ENCODE measurements at regions not wholly inside any gene's neighbourhood (a gene's known extent, or its start where the extent isn't known, plus 50 kb on each side); places are given as distances from the start of the nearest gene placed in this dataset.
A peak's percentile ranks its signal among the peaks of the same experiment; 100 is the strongest.
"Not testable (repeated sequence)": the region's sequence is repeated elsewhere in the genome, so short reads cannot be mapped to it uniquely, and the experiment has no call there.

DNA sequence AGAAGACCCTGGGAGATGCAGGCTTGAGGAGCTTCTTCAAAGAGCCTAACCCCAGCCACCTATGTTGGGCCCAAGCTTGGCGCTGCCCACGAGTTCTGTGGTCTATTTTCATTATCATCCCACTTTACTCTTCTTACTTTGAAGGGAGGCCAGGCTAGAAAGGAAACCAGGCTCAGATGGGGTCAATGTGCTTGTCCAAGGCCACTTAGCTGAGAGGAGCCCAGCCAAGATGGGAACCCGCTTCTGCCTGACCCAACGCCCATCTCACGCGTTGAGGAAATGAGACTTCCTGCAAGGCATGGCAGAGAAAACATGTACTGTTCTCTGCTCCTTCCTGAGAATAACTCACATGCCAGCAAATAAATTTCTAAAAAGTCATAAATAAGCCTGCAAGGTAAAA is 486.3 kb upstream of the PROK2 start:
- intact Hi-C loops (cut with DNase I), result no loop called here
- Histone ChIP-seq H3K4me3 (no peak overlapping the region), H3K9me3 (no peaks in the 10 kb centered on the region), H3K4me1 (peaks cover 0 to 30% (median 15%) of the 10 kb centered on the region in 4 donors), H3K36me3 (no peaks in the 10 kb centered on the region), H3K27ac (peak overlapping the region in 1 of 3 donors; percentile 79), H3K27me3 (no peaks in the 10 kb centered on the region)
- DNase-seq, result peak in 2 of 3 donors; percentile 54
- no peak for TF ChIP-seq POLR2A (IDR thresholded peaks at IDR 0.05)
- TF ChIP-seq, protein P1, sequence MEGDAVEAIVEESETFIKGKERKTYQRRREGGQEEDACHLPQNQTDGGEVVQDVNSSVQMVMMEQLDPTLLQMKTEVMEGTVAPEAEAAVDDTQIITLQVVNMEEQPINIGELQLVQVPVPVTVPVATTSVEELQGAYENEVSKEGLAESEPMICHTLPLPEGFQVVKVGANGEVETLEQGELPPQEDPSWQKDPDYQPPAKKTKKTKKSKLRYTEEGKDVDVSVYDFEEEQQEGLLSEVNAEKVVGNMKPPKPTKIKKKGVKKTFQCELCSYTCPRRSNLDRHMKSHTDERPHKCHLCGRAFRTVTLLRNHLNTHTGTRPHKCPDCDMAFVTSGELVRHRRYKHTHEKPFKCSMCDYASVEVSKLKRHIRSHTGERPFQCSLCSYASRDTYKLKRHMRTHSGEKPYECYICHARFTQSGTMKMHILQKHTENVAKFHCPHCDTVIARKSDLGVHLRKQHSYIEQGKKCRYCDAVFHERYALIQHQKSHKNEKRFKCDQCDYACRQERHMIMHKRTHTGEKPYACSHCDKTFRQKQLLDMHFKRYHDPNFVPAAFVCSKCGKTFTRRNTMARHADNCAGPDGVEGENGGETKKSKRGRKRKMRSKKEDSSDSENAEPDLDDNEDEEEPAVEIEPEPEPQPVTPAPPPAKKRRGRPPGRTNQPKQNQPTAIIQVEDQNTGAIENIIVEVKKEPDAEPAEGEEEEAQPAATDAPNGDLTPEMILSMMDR (IDR thresholded peaks at IDR 0.05), result no peak
- peak; percentile 11 to 41 (median 32) for ATAC-seq
- 40% methylated on average over 6 of the region's 6 CpGs for WGBS (ENCODE audit: insufficient coverage, low coverage, low lambda C conversion rate, missing lambda C conversion rate)

DNA sequence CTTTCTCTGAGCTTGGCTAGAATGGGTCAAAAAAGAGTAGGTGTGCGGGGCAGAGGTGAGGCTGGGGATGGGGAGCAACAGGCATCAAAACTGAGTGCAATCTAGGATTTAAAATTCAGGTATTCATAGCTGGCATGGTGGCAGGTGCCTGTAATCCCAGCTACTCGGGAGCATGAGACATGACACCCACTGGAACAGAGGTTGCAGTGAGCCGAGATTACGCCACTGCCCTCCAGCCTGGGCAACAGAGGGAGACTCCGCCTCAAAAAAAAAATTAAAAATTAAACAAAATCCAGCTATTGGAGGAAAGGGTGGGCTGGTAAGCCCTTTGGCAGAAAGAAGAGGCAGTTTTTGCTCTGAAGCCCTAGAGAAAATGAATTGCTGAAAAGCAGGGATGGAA is 485.8 kb upstream of the PROK2 start:
- peak overlapping the region; percentile 56 to 83 (median 79) for H3K27ac ChIP-seq
- H3K36me3 ChIP-seq, result no peaks in the 10 kb centered on the region
- peaks cover 0 to 30% (median 15%) of the 10 kb centered on the region in 4 donors for H3K4me1 ChIP-seq
- no peaks in the 10 kb centered on the region for H3K27me3 ChIP-seq
- no peaks in the 10 kb centered on the region for H3K9me3 ChIP-seq
- DNase-seq (peak; percentile 53 to 71 (median 69)), ATAC-seq (peak; percentile 65 to 74 (median 68))
- WGBS (ENCODE audit: insufficient coverage, low coverage, low lambda C conversion rate, missing lambda C conversion rate), result 30% methylated on average over 5 of the region's 5 CpGs
- no peak for TF ChIP-seq POLR2A (IDR thresholded peaks at IDR 0.05)
- TF ChIP-seq, protein P1 (IDR thresholded peaks at IDR 0.05), result no peak
- intact Hi-C loops (cut with DNase I), result no loop called here
- H3K4me3 ChIP-seq, result no peak overlapping the region

DNA sequence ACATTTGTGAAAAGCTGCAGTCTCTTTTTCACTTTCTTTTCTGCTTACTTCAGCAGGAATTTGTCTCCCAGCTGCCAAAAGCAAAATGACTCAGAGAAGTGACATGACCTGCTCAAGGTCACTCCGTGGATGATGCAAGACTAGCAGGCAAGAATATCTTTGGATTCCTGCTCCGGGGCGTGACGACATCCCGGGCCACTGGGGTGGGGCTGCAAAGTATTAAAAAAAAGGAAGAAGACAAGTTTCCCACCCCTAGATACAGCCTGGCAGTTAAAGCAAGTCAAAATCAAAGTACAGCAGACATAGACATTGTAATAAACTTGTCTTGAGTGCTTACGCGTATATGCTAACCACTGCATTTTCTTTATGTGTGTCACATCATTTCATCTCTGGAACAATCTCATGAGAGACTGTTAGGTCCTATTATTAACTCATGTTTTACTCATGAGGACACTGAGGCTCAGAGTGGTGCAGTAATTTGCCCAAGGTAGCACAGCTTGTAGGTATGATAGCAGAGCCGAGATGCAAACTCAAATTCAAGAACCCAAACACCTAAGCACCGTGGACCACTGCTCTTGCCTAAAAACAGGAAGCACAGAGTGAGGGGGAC is 485.2 kb upstream of the PROK2 start:
- H3K4me1 ChIP-seq, result peaks cover 0 to 29% (median 15%) of the 10 kb centered on the region in 4 donors
- peak overlapping the region; percentile 56 to 83 (median 79) for H3K27ac ChIP-seq
- TF ChIP-seq, protein P1 (IDR thresholded peaks at IDR 0.05), result no peak
- TF ChIP-seq POLR2A (IDR thresholded peaks at IDR 0.05), result no peak
- ATAC-seq (peak; percentile 78 to 89 (median 84)), DNase-seq (peak; percentile 91 to 95 (median 92))
- intact Hi-C loops (cut with DNase I), result no loop called here
- WGBS (ENCODE audit: insufficient coverage, low coverage, low lambda C conversion rate, missing lambda C conversion rate), result 21% methylated on average over 9 of the region's 9 CpGs
- H3K27me3 ChIP-seq, result no peaks in the 10 kb centered on the region
- no peaks in the 10 kb centered on the region for H3K36me3 ChIP-seq
- H3K9me3 ChIP-seq, result no peaks in the 10 kb centered on the region
- no peak overlapping the region for H3K4me3 ChIP-seq

DNA sequence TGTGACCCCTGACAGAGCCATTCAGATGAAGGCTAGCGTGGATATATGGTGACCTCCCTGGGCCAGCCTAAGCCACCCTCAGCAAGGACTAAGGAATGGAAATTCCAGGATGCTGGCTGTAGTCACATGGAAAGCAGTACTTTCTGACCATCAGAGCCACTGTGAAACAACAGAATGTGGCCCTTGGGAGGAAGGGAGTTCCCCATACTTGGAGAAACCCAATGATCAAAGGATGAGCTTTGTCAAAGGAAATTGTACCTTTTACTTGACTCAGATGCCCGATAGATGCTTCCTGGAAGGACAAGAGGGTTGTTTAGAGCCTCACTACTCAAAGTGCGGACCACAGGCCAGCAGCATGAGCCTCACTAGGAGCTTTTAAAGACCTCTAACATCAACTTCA is 484.5 kb upstream of the PROK2 start:
- H3K36me3 ChIP-seq, result no peaks in the 10 kb centered on the region
- intact Hi-C loops (cut with DNase I), result no loop called here
- TF ChIP-seq, protein P1 (IDR thresholded peaks at IDR 0.05), result no peak
- TF ChIP-seq POLR2A (IDR thresholded peaks at IDR 0.05), result no peak
- DNase-seq (no peak), ATAC-seq (peak in 1 of 4 donors; percentile 1)
- H3K4me3 ChIP-seq, result no peak overlapping the region
- WGBS (ENCODE audit: insufficient coverage, low coverage, low lambda C conversion rate, missing lambda C conversion rate), result 86% methylated on average over 2 of the region's 3 CpGs
- peak overlapping the region; percentile 44 to 83 (median 79) for H3K27ac ChIP-seq
- H3K9me3 ChIP-seq, result no peaks in the 10 kb centered on the region
- no peaks in the 10 kb centered on the region for H3K27me3 ChIP-seq
- H3K4me1 ChIP-seq, result peaks cover 0 to 22% (median 13%) of the 10 kb centered on the region in 4 donors

DNA sequence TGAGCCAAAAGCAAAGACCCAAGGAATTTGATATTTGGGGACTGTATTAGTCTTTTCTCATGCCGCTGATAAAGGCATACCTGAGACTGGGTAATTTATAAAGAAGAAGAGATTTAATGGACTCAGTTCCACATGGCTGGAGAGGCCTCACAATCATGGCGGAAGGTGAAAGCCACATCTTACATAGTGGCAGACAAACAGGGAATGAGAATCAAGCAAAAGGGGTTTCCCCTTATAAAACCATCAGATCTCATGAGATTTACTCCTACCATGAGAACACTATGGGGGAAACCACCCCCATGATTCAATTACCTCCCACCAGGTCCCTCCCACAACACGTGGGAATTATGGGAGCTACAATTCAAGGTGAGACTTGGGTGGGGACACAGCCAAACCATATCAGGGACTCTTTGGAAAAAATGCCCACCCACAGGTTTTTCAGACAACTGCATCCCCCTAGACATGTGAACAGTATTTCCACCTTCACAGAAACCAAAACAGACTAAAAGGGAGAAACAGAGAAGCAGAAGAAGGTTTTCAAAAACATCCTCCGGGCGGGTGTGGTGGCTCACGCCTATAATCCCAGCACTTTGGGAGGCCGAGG is 482.1 kb upstream of the PROK2 start:
- 89% methylated on average over 6 of the region's 7 CpGs for WGBS (ENCODE audit: insufficient coverage, low coverage, low lambda C conversion rate, missing lambda C conversion rate)
- H3K27me3 ChIP-seq, H3K4me3 ChIP-seq: not testable (repeated sequence)

More for the DNA sequence above, 482.1 kb upstream of the PROK2 start:
- H3K4me1 ChIP-seq, result peaks cover 0 to 29% (median 16%) of the 10 kb centered on the region in 4 donors
- H3K27ac ChIP-seq; H3K36me3 ChIP-seq; ATAC-seq; H3K9me3 ChIP-seq; DNase-seq; intact Hi-C loops (cut with DNase I): not testable (repeated sequence)

All from right lobe of liver (tissue), 6 donors.